ENCODE measurements at regions not wholly inside any gene's neighbourhood (a gene's known extent, or its start where the extent isn't known, plus 50 kb on each side); places are given as distances from the start of the nearest gene placed in this dataset.

DNA sequence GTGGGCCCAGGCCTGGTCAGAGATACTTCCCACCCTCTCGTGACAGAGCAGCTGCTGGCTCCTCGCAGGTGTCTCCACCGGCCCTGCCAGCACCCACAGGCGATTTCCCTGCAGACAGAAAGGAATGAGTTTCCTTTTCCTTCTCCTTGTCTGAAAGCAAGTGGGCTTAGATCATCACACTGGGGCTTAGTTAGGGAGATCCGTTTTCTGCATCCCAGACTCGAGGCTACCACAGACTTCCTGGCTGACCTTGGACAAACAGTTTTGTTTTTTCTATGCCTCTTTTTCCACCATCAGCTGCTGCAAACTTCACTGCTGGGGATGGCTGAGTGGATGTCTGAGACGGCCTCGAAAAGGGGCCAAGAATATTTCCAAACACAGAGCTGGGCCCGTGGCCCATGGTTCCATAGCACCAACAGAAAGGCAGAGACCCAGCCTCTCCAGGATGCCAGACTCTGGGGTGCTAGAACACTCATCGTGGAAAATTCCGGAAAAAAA is 86.5 kb downstream of the BANF2 start:
- TF ChIP-seq, protein P1, sequence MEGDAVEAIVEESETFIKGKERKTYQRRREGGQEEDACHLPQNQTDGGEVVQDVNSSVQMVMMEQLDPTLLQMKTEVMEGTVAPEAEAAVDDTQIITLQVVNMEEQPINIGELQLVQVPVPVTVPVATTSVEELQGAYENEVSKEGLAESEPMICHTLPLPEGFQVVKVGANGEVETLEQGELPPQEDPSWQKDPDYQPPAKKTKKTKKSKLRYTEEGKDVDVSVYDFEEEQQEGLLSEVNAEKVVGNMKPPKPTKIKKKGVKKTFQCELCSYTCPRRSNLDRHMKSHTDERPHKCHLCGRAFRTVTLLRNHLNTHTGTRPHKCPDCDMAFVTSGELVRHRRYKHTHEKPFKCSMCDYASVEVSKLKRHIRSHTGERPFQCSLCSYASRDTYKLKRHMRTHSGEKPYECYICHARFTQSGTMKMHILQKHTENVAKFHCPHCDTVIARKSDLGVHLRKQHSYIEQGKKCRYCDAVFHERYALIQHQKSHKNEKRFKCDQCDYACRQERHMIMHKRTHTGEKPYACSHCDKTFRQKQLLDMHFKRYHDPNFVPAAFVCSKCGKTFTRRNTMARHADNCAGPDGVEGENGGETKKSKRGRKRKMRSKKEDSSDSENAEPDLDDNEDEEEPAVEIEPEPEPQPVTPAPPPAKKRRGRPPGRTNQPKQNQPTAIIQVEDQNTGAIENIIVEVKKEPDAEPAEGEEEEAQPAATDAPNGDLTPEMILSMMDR (IDR thresholded peaks at IDR 0.05) = no peak
- TF ChIP-seq POLR2A (IDR thresholded peaks at IDR 0.05) = no peak
- no peaks in the 10 kb centered on the region for H3K27me3 ChIP-seq
- H3K4me3 ChIP-seq = no peak overlapping the region
- peaks cover 0 to 5% (median 0%) of the 10 kb centered on the region in 3 donors for H3K4me1 ChIP-seq
- intact Hi-C loops (cut with DNase I) = no loop called here
- 48 to 52% methylated on average over 6 to 11 of the region's 11 CpGs for whole genome bisulfite sequencing, 2 donors
- H3K27ac ChIP-seq = no peak overlapping the region
- H3K9me3 ChIP-seq = no peaks in the 10 kb centered on the region
- no peak for DNase-seq
- H3K36me3 ChIP-seq = no peaks in the 10 kb centered on the region
